Endodermal cell (in vitro differentiated cells): ENCODE measurements at regions not wholly inside any gene's neighbourhood (a gene's known extent, or its start where the extent isn't known, plus 50 kb on each side); places are given as distances from the start of the nearest gene placed in this dataset.

Experiments used
- DNase-seq: peaks from one replicate; pipeline ENCODE4 v3.0.0-alpha.2; 2017
- H3K27ac ChIP-seq: 2 replicates; pipeline ENCODE4 v1.5.1; 2013; ENCODE audit warnings: mild to moderate bottlenecking, low read depth, low read length, moderate library complexity
- H3K27me3 ChIP-seq: 2 replicates; pipeline ENCODE4 v1.6.1; 2013; ENCODE audit warnings: mild to moderate bottlenecking, low read length, moderate library complexity; ENCODE audit not compliant: insufficient read depth, control insufficient read depth, poor library complexity, severe bottlenecking
- H3K36me3 ChIP-seq: 2 replicates; pipeline ENCODE4 v1.7.0; 2013; ENCODE audit warnings: mild to moderate bottlenecking, low read length, moderate library complexity; ENCODE audit not compliant: control insufficient read depth, insufficient read depth
- H3K4me1 ChIP-seq: one replicate; pipeline ENCODE4 v1.7.0; 2013; ENCODE audit warnings: low read length; ENCODE audit not compliant: control insufficient read depth, insufficient read depth
- H3K4me3 ChIP-seq: 2 replicates; pipeline ENCODE4 v1.5.1; 2013; ENCODE audit warnings: mild to moderate bottlenecking, low read length, moderate library complexity
- H3K9ac ChIP-seq: 2 replicates; pipeline ENCODE4 v1.6.1; 2013; ENCODE audit warnings: mild to moderate bottlenecking, low read length, moderate library complexity; ENCODE audit not compliant: poor library complexity, severe bottlenecking; ENCODE audit errors: extremely low read depth
- H3K9me3 ChIP-seq: 2 replicates; pipeline ENCODE4 v1.6.1; 2013; ENCODE audit warnings: mild to moderate bottlenecking, low read length, moderate library complexity; ENCODE audit not compliant: control insufficient read depth
- H3K27ac Mint-ChIP-seq: 2 replicates; pipeline ENCODE4 v1.8.0; 2020; ENCODE audit warnings: mixed read lengths
- H3K27me3 Mint-ChIP-seq: 2 replicates; pipeline ENCODE4 v1.8.0; 2021; ENCODE audit warnings: mild to moderate bottlenecking, mixed read lengths; ENCODE audit not compliant: insufficient read depth
- H3K36me3 Mint-ChIP-seq: 2 replicates; pipeline ENCODE4 v1.8.0; 2020; ENCODE audit warnings: low read depth, mixed read lengths
- H3K4me1 Mint-ChIP-seq: 2 replicates; pipeline ENCODE4 v1.8.0; 2020; ENCODE audit warnings: mixed read lengths
- H3K4me3 Mint-ChIP-seq: 2 replicates; pipeline ENCODE4 v1.8.0; 2020; ENCODE audit warnings: mild to moderate bottlenecking, moderate library complexity, mixed read lengths
- H3K9me3 Mint-ChIP-seq: 2 replicates; pipeline ENCODE4 v1.8.0; 2020; ENCODE audit warnings: mild to moderate bottlenecking, mixed read lengths
- WGBS, 2 experiments: methylation state at CpG; one replicate each; pipeline versions ENCODE4 v1.1.5 to v1.1.7; 2013; ENCODE audit warnings: missing lambda C conversion rate in 2 of 2, mixed read lengths in 1 of 2; ENCODE audit not compliant: insufficient coverage in 1 of 2, insufficient read length in 1 of 2; 5-methylcytosine and 5-hydroxymethylcytosine counted together
- TF ChIP-seq, protein P1 (sequence below): fragments of 200-600 bp; sonication (generic); conservative IDR thresholded peaks from 2 replicates; pipeline ENCODE4 v1.5.0; 2021; ENCODE audit warnings: antibody characterized with exemption, mild to moderate bottlenecking

DNA sequence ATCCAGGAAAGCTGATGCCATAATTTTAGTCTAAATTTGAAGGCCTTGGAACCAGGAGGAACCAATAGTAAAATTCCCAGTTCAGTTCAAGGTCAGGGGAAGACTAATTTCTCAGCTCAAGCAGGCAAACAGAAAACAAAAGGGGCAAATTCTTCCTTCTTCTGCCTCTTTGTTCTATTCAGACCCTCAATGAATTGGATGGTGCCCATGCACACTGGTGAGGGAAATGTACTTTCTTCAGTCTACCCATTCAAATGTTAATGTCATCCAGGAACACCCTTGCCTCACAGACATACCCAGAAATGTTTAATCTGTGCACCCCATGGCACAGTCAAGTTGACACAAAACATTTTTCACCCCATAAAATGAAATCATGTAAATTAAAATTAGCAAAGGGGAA is 1851.2 kb upstream of the ADGRL3 start:
- H3K9me3 Mint-ChIP-seq = no peaks in the 10 kb centered on the region
- H3K9ac ChIP-seq = no peak overlapping the region
- no peak overlapping the region for H3K4me3 Mint-ChIP-seq
- no peak for DNase-seq
- no peak overlapping the region for H3K27ac ChIP-seq
- H3K4me1 Mint-ChIP-seq = no peaks in the 10 kb centered on the region
- no peak overlapping the region for H3K4me3 ChIP-seq
- H3K27ac Mint-ChIP-seq = no peak overlapping the region
- no peaks in the 10 kb centered on the region for H3K36me3 ChIP-seq
- no peaks in the 10 kb centered on the region for H3K9me3 ChIP-seq
- no peaks in the 10 kb centered on the region for H3K36me3 Mint-ChIP-seq
- no peaks in the 10 kb centered on the region for H3K27me3 Mint-ChIP-seq
- H3K4me1 ChIP-seq = no peaks in the 10 kb centered on the region
- TF ChIP-seq, protein P1, sequence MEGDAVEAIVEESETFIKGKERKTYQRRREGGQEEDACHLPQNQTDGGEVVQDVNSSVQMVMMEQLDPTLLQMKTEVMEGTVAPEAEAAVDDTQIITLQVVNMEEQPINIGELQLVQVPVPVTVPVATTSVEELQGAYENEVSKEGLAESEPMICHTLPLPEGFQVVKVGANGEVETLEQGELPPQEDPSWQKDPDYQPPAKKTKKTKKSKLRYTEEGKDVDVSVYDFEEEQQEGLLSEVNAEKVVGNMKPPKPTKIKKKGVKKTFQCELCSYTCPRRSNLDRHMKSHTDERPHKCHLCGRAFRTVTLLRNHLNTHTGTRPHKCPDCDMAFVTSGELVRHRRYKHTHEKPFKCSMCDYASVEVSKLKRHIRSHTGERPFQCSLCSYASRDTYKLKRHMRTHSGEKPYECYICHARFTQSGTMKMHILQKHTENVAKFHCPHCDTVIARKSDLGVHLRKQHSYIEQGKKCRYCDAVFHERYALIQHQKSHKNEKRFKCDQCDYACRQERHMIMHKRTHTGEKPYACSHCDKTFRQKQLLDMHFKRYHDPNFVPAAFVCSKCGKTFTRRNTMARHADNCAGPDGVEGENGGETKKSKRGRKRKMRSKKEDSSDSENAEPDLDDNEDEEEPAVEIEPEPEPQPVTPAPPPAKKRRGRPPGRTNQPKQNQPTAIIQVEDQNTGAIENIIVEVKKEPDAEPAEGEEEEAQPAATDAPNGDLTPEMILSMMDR = no peak
- no peaks in the 10 kb centered on the region for H3K27me3 ChIP-seq

DNA sequence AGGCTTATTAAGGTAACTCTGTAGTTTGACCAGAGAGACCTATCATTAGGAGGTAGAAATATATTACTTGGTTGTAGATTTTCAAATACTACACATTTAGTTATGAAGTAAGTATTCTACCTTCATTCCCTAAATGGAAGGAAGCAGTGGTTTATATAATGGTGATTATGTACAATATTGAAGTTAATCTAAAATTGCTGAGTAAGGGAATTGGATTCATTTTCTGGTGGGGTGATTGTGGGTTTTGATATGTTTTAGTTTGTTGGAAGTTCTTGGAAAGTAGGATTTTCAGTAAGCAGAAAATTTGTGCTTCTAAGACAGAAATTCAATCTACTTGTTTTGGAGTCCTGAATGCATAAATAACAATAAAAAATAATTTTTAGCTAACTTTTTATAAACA is 1830.9 kb upstream of the ADGRL3 start:
- no peaks in the 10 kb centered on the region for H3K9me3 Mint-ChIP-seq
- H3K36me3 Mint-ChIP-seq = no peaks in the 10 kb centered on the region
- H3K4me3 Mint-ChIP-seq = no peak overlapping the region
- H3K4me3 ChIP-seq = no peak overlapping the region
- H3K9ac ChIP-seq = no peak overlapping the region
- H3K4me1 ChIP-seq = no peaks in the 10 kb centered on the region
- TF ChIP-seq, protein P1 = no peak
- no peaks in the 10 kb centered on the region for H3K27me3 ChIP-seq
- DNase-seq = no peak
- H3K27ac Mint-ChIP-seq = no peak overlapping the region
- no peaks in the 10 kb centered on the region for H3K9me3 ChIP-seq
- no peaks in the 10 kb centered on the region for H3K27me3 Mint-ChIP-seq
- no peaks in the 10 kb centered on the region for H3K36me3 ChIP-seq
- no peaks in the 10 kb centered on the region for H3K4me1 Mint-ChIP-seq
- H3K27ac ChIP-seq = no peak overlapping the region

GRCh38 chr4:59374416-59374815 is 1825.7 kb upstream of the ADGRL3 start:
- WGBS, 2 experiments = 91 to 100% methylated on average over 1 to 3 of the region's 3 CpGs
- H3K27me3 Mint-ChIP-seq = no peaks in the 10 kb centered on the region
- no peak for DNase-seq
- no peak overlapping the region for H3K4me3 ChIP-seq
- no peaks in the 10 kb centered on the region for H3K4me1 ChIP-seq
- TF ChIP-seq, protein P1 = peak; percentile 73
- H3K36me3 Mint-ChIP-seq = no peaks in the 10 kb centered on the region
- no peak overlapping the region for H3K27ac Mint-ChIP-seq
- H3K9me3 Mint-ChIP-seq = peaks cover 4% of the 10 kb centered on the region
- H3K27ac ChIP-seq = no peak overlapping the region
- H3K9me3 ChIP-seq = no peaks in the 10 kb centered on the region
- no peaks in the 10 kb centered on the region for H3K36me3 ChIP-seq
- no peak overlapping the region for H3K4me3 Mint-ChIP-seq
- no peak overlapping the region for H3K9ac ChIP-seq
- H3K27me3 ChIP-seq = no peaks in the 10 kb centered on the region
- no peaks in the 10 kb centered on the region for H3K4me1 Mint-ChIP-seq
